ENCODE measurements at regions not wholly inside any gene's neighbourhood (a gene's known extent, or its start where the extent isn't known, plus 50 kb on each side); places are given as distances from the start of the nearest gene placed in this dataset.

GRCh38 chr3:81965696-81966095, 204.3 kb upstream of the GBE1 start:
- TF ChIP-seq ZNF384 (IDR thresholded peaks at IDR 0.05): no peak
- no peak for TF ChIP-seq HDGF (IDR thresholded peaks at IDR 0.05; ENCODE audit: borderline replicate concordance)
- TF ChIP-seq PKNOX1 (IDR thresholded peaks at IDR 0.05): no peak
- no peak for TF ChIP-seq FOXM1 (IDR thresholded peaks at IDR 0.05; ENCODE audit: borderline replicate concordance)
- TF ChIP-seq ELF4 (IDR thresholded peaks at IDR 0.05): no peak
- no peak for TF ChIP-seq LEF1 (IDR thresholded peaks at IDR 0.05; ENCODE audit: borderline replicate concordance)
- no peak for TF ChIP-seq SP1 (IDR thresholded peaks at IDR 0.05)
- no peak for TF ChIP-seq FOXK2 (IDR thresholded peaks at IDR 0.05)
- no peak for TF ChIP-seq FOXA1 (IDR thresholded peaks at IDR 0.05)
- TF ChIP-seq NFRKB (IDR thresholded peaks at IDR 0.05): no peak
- no peak for TF ChIP-seq BHLHE40 (IDR thresholded peaks at IDR 0.05; ENCODE audit: borderline replicate concordance)
- TF ChIP-seq TARDBP (IDR thresholded peaks at IDR 0.05): no peak

Data from HEK293T (cell line).